ENCODE measurements at regions not wholly inside any gene's neighbourhood (a gene's known extent, or its start where the extent isn't known, plus 50 kb on each side); places are given as distances from the start of the nearest gene placed in this dataset.

DNA sequence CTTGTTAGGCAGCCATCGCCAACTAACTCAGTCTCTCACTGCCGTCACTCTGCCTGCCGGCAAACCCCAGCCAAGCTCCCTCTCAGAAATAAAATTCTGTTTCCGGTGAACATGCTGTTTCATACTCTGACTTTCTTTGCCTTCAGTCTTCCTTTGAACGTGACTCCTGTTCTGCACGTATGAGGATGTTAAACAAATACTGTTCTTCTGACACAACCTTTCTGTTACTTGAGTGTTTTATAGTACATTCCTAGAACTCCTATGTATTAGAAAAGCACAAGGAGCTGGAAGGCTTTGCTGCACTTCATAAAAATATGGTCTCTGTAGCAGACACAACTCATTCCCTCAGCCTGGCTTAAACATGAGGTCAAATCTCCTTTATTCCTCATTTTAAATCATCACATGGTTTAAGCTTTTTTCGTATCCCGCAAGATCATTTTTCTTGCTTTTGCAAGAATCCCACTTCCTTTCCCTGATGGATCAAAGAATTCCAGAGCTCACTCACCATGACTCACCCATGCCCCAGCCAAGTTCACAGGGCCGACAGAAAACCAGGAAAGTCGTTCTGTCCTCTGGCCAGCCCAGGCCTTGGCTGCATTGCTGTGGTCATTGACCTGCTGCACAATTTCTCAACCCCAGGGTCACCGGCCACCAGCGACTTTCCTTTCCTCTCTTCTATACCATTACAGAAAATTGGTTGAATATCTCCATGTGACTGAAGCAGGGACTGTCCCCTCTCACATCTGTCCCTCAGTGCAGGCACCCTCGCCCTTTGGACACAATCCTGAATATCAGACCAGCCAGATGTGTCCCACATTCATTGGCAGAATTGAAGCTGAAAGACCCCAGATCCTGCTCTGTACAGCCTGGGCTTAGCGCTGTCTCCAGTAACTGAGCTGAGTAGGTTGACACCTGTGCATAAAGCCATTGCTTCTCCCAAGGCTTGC is 183.1 kb upstream of the ARL4C start:
- Histone ChIP-seq H3K27ac (peak overlapping the region; percentile 94 to 97), H3K4me3 (no peak overlapping the region), H3K9me3 (peaks cover 9% of the 10 kb centered on the region; the same call in 1 of the 3 replicates), H3K4me1 (peaks cover 79% of the 10 kb centered on the region), H3K4me2 (peak overlapping the region; percentile 78)
- CTCF ChIA-PET = interaction anchor here (0.7 to 1.6 kb wide), 8 partner anchors 10 to 201 kb away, joined by 3 to 5 read pairs (median 4); no protein-coding TSS in a partner anchor
- 15% methylated on average over 14 of the region's 14 CpGs for WGBS (ENCODE audit: missing lambda C conversion rate)
- TF ChIP-seq RAD21 (conservative IDR thresholded peaks at IDR 0.05 in 1 of 2, IDR thresholded peaks at IDR 0.05 in 1 of 2) (peak; percentile 38 to 69), MAFK (IDR thresholded peaks at IDR 0.05; ENCODE audit: partially characterized antibody) (no peak), FOSB (CRISPR knock-in tag; IDR thresholded peaks at IDR 0.05) (no peak), GATA3 (IDR thresholded peaks at IDR 0.05; ENCODE audit: borderline replicate concordance) (peak; percentile 91), ZFP36 (IDR thresholded peaks at IDR 0.05; ENCODE audit: borderline replicate concordance, partially characterized antibody) (no peak), EHF (CRISPR knock-in tag; IDR thresholded peaks at IDR 0.05) (no peak), JUNB (IDR thresholded peaks at IDR 0.05) (peak; percentile 99), EP300 (IDR thresholded peaks at IDR 0.05) (peak; percentile 95 to 96; a peak in 3 of 5 replicates), FOSL2 (IDR thresholded peaks at IDR 0.05) (peak; percentile 97), FOSL2 (CRISPR knock-in tag; IDR thresholded peaks at IDR 0.05) (peak; percentile 97), MAZ (IDR thresholded peaks at IDR 0.05; ENCODE audit: borderline replicate concordance, low read depth, low read length) (no peak), RCOR1 (IDR thresholded peaks at IDR 0.05; ENCODE audit: low read depth, low read length) (no peak), PBX3 (IDR thresholded peaks at IDR 0.05) (0 out of 2 replicates have a peak, but pooled peaks have one; percentile 19), HDAC2 (IDR thresholded peaks at IDR 0.05) (no peak), JUN (IDR thresholded peaks at IDR 0.05) (peak; percentile 97 to 99), ZNF302 (CRISPR knock-in tag; IDR thresholded peaks at IDR 0.05) (no peak), HES2 (IDR thresholded peaks at IDR 0.05) (peak; percentile 73), NR3C1 (IDR thresholded peaks at IDR 0.05) (no peak), MAX (IDR thresholded peaks at IDR 0.05) (peak; percentile 89), HOXB13 (CRISPR knock-in tag; IDR thresholded peaks at IDR 0.05; ENCODE audit: low read depth) (peak; percentile 36; the same call in 1 of the 2 replicates), NPAS2 (CRISPR knock-in tag; IDR thresholded peaks at IDR 0.05; ENCODE audit: borderline replicate concordance) (no peak), RNF2 (IDR thresholded peaks at IDR 0.05; ENCODE audit: borderline replicate concordance, low read depth) (no peak), SMC3 (IDR thresholded peaks at IDR 0.05) (peak; percentile 60), BCL3 (IDR thresholded peaks at IDR 0.05) (peak; percentile 88; the same call in 1 of the 3 replicates), E2F6 (IDR thresholded peaks at IDR 0.05; ENCODE audit: borderline replicate concordance, low read depth) (peak; percentile 61; the same call in 1 of the 2 replicates), CEBPB (IDR thresholded peaks at IDR 0.05) (peak; percentile 92 to 96), BHLHE40 (IDR thresholded peaks at IDR 0.05; ENCODE audit: low read depth, low read length) (peak; percentile 67)
- FAIRE-seq (peak; percentile 96), ATAC-seq (peak; percentile 93 to 95), DNase-seq (ENCODE audit: low read depth in 1 of 2, low spot score in 1 of 2) (peak; percentile 67 to 91)
- POLR2A ChIA-PET = interaction anchor here (0.5 to 2.4 kb wide), 5 partner anchors 9 to 816 kb away, joined by 3 to 18 read pairs (median 3); partner anchors contain the start of gene SH3BP4
